ENCODE measurements at regions not wholly inside any gene's neighbourhood (a gene's known extent, or its start where the extent isn't known, plus 50 kb on each side); places are given as distances from the start of the nearest gene placed in this dataset.
"Not testable (repeated sequence)": the region's sequence is repeated elsewhere in the genome, so short reads cannot be mapped to it uniquely, and the experiment has no call there.

GRCh38 chr11:94235772-94236171, 68.6 kb upstream of the IZUMO1R start:
- not testable (repeated sequence) for DNase-seq (ENCODE audit: low read depth)

- not testable (repeated sequence) for DNase-seq (ENCODE audit: low read depth)
These were observed 68.0 kb upstream of the IZUMO1R start for GRCh38 chr11:94236416-94236815.

GRCh38 chr11:94237447-94238153, 66.8 kb upstream of the IZUMO1R start:
- not testable (repeated sequence) for DNase-seq (ENCODE audit: low read depth)

DNA sequence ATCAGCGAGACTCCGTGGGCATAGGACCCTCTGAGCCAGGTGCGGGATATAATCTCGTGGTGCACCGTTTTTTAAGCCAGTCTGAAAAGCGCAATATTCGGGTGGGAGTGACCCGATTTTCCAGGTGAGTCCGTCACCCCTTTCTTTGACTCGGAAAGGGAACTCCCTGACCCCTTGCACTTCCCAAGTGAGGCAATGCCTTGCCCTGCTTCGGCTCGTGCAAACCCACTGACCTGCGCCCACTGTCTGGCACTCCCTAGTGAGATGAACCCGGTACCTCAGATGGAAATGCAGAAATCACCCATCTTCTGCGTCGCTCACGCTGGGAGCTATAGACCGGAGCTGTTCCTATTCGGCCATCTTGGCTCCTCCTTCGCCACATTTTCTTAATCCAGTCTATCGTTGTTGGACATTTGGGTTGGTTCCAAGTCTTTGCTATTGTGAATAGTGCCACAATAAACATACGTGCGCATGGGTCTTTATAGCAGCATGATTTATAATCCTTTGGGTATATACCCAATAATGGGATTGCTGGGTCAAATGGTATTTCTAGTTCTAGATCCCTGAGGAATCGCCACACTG, 66.1 kb upstream of the IZUMO1R start:
- not testable (repeated sequence) for DNase-seq (ENCODE audit: low read depth)

DNA sequence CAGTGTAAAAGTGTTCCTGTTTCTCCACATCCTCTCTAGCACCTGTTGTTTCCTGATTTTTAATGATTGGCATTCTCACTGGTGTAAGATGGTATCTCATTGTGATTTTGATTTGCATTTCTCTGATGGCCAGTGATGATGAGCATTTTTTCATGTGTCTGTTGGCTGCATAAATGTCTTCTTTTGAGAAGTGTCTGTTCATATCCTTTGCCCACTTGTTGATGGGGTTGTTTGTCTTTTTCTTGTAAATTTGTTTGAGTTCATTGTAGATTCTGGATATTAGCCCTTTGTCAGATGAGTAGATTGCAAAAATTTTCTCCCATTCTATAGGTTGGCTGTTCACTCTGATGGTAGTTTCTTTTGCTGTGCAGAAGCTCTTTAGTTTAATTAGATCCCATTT, 65.6 kb upstream of the IZUMO1R start:
- DNase-seq (ENCODE audit: low read depth), result not testable (repeated sequence)

DNA sequence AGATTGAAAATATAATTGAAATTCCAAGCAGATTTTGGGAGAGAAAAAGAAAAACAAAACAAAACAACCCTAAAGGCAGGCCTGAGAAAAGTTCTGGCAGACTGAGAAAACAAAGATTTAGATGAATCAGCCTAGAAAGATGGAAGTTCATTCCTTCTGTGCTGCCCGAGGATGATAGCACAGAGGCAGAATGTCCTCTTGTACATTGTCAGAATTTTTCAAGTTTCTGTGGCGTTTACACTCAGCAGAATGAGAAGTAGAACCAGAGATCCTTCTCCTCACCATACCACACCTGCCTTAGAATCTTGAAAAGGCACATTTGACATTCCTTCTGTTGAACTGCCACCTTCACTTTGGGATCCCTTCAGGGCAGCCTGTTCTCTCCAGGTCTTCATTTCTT, 62.5 kb upstream of the IZUMO1R start:
- DNase-seq (ENCODE audit: low read depth), result no peak

DNA sequence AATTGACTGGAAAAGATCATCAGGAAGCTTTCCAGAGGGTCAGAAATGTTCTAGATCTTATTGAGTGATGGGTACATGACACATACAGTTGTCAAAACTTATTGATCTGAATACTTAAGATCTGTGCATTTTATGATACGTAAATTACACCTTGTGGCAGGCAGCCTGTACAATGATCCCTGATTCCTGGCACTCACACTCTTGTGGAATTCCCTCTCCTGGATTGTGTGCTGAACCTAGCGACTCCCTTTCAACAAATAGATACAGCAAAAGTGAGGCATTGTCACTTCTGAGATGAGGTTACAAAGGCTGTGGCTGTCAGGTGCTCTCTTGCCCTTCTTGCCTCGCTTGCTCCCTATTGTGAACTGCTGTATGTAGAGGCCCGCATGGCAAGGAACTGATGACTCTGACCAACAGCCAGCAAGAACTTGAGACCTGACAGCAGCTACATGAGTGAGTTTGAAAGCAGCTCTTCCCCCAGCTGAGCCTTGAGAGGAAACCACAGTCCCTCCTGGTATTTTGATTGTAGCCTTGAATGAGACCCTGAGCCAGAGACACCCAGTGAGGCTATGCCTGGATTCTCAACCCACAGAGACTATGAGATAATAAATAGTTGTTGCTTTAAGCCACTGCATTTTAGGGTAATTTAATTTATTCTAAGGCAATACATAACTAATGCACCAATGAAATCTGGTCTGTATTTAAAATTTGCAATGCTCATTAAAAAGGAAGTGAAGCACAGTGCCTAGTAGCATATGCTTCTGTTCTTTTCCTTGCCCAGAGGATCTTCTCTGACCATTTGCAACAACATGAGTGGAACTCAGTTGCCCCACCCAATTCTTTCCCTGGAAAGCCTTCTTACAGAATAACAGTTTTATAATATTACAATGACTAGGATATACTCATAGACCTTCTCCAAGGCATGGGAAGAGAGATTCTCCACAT, 60.5 kb upstream of the IZUMO1R start:
- peak; percentile 63 for DNase-seq (ENCODE audit: low read depth)

GRCh38 chr11:94245121-94245520, 59.3 kb upstream of the IZUMO1R start:
- peak; percentile 35 for DNase-seq (ENCODE audit: low read depth)

- DNase-seq (ENCODE audit: low read depth), result not testable (repeated sequence)
These were observed 56.1 kb upstream of the IZUMO1R start for GRCh38 chr11:94248301-94248700.

DNA sequence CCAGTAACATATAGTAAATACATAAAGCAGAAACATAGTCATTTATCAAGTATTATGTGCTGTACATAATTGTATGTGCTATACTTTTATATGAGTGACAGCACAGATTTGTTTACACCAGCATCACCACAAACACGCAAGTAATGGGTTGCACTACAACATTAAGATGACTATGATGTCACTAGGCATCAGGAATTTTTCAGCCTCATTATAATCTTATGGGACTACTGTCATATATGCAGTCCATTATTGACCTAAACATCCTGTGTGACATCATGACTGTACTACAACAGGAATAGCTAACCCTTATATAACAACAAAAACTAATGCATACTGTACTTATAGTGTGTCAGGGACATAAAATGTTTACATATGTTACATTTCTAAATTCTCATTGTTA, 50.2 kb upstream of the IZUMO1R start:
- DNase-seq (ENCODE audit: low read depth), result no peak
